HFF-Myc (cell line): ENCODE measurements at regions not wholly inside any gene's neighbourhood (a gene's known extent, or its start where the extent isn't known, plus 50 kb on each side); places are given as distances from the start of the nearest gene placed in this dataset.
A peak's percentile ranks its signal among the peaks of the same experiment; 100 is the strongest.

ENCODE experiments used
- DNase-seq: peaks from one replicate; pipeline ENCODE4 v3.0.0-alpha.2; 2011; ENCODE audit warnings: low read depth; ENCODE audit errors: extremely low read depth
- H3K4me3 ChIP-seq: replicated peaks from 2 replicates; pipeline ENCODE4 v1.5.1; 2011; ENCODE audit warnings: low read depth, mild to moderate bottlenecking, control low read depth, low read length
- TF ChIP-seq, protein P1 (sequence below): IDR thresholded peaks from 2 replicates; pipeline ENCODE4 v1.5.1; 2012; ENCODE audit warnings: mild to moderate bottlenecking, low read depth, low read length, control low read depth; ENCODE audit errors: missing control alignments

DNA sequence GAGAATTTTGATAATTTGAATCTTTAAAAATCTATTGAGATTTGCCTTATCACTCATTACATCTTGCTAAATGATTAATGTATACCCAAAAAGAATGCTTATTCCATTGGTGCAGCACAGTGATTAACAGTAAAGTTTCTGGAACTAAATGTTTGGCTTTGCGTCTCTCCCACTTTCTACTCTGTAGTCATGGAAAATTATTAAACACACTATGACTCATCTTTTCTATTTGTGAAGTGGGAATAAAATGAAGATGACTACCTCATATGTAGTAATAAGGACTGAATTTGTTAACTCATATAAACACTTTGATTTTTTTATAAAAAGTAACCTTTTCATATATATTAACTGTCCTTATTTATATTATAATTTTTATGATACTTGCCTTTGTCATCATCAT, 118.1 kb downstream of the RERGL start:
- no peak overlapping the region for H3K4me3 ChIP-seq
- DNase-seq = no peak
- TF ChIP-seq, protein P1, sequence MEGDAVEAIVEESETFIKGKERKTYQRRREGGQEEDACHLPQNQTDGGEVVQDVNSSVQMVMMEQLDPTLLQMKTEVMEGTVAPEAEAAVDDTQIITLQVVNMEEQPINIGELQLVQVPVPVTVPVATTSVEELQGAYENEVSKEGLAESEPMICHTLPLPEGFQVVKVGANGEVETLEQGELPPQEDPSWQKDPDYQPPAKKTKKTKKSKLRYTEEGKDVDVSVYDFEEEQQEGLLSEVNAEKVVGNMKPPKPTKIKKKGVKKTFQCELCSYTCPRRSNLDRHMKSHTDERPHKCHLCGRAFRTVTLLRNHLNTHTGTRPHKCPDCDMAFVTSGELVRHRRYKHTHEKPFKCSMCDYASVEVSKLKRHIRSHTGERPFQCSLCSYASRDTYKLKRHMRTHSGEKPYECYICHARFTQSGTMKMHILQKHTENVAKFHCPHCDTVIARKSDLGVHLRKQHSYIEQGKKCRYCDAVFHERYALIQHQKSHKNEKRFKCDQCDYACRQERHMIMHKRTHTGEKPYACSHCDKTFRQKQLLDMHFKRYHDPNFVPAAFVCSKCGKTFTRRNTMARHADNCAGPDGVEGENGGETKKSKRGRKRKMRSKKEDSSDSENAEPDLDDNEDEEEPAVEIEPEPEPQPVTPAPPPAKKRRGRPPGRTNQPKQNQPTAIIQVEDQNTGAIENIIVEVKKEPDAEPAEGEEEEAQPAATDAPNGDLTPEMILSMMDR = no peak

DNA sequence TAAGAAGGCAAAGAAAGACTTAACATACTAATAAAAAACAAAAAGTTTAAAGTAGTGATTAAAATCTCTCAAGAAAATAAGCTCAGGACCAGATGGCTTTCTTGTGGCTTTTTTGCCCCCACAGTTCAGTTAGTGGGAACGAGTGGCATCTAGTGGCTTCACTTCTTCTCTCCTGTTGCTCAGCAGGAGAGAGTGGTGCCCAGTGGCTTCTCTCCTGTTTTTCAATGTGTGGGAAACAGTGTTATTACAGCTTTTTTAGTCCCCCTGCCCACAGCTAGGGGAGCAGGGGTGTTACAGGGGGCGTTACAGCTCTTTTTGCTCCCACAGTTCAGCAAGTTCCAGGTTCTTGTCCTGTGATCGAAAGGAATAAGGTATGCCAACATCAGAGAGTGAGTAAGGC, 135.2 kb downstream of the RERGL start:
- no peak for DNase-seq
- no peak overlapping the region for H3K4me3 ChIP-seq
- TF ChIP-seq, protein P1 = no peak

- H3K4me3 ChIP-seq = no peak overlapping the region
- TF ChIP-seq, protein P1 = no peak
These were observed 139.1 kb downstream of the RERGL start for GRCh38 chr12:17950898-17951297.

GRCh38 chr12:17949558-17950141, 140.3 kb downstream of the RERGL start:
- no peak overlapping the region for H3K4me3 ChIP-seq
- DNase-seq = no peak
- TF ChIP-seq, protein P1 = no peak

More at GRCh38 chr12:17950898-17951297, 139.1 kb downstream of the RERGL start:
- no peak for DNase-seq

GRCh38 chr12:17928708-17929366, 161.2 kb downstream of the RERGL start:
- peak; percentile 2 for DNase-seq
- TF ChIP-seq, protein P1 = no peak
- H3K4me3 ChIP-seq = no peak overlapping the region

DNA sequence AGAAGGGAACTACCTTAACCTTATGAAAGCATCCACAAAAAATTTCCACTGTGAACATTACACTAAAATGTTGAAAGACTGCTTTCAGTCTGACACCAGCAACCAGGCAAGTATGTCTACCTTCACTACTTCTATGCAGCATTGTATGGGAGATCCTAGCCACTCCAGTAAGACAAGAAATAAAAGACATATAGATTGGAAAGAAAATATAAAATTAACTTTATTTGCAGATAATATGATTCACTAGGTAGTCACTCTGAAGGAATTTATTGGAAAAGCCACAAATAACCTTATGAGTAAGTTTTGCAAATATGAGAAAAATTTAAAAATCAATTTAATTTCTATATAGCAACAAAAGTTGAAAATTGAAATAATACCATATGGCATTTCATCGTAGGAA, 172.0 kb downstream of the RERGL start:
- DNase-seq = no peak
- H3K4me3 ChIP-seq = no peak overlapping the region
- TF ChIP-seq, protein P1 = no peak

GRCh38 chr12:17884581-17884980, 205.4 kb downstream of the RERGL start:
- no peak for DNase-seq

More at GRCh38 chr12:17884581-17884980, 205.4 kb downstream of the RERGL start:
- H3K4me3 ChIP-seq = no peak overlapping the region
- TF ChIP-seq, protein P1 = no peak
